ENCODE measurements at regions not wholly inside any gene's neighbourhood (a gene's known extent, or its start where the extent isn't known, plus 50 kb on each side); places are given as distances from the start of the nearest gene placed in this dataset.

GRCh38 chr4:43282534-43282933 is 390.0 kb downstream of the GRXCR1 start:
- TF ChIP-seq, protein P1, sequence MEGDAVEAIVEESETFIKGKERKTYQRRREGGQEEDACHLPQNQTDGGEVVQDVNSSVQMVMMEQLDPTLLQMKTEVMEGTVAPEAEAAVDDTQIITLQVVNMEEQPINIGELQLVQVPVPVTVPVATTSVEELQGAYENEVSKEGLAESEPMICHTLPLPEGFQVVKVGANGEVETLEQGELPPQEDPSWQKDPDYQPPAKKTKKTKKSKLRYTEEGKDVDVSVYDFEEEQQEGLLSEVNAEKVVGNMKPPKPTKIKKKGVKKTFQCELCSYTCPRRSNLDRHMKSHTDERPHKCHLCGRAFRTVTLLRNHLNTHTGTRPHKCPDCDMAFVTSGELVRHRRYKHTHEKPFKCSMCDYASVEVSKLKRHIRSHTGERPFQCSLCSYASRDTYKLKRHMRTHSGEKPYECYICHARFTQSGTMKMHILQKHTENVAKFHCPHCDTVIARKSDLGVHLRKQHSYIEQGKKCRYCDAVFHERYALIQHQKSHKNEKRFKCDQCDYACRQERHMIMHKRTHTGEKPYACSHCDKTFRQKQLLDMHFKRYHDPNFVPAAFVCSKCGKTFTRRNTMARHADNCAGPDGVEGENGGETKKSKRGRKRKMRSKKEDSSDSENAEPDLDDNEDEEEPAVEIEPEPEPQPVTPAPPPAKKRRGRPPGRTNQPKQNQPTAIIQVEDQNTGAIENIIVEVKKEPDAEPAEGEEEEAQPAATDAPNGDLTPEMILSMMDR (IDR thresholded peaks at IDR 0.05), result no peak
- no peak for TF ChIP-seq POLR2A (IDR thresholded peaks at IDR 0.05)

All from uterus (tissue), 2 donors.